Fibroblast of mammary gland (primary cell): ENCODE measurements at regions not wholly inside any gene's neighbourhood (a gene's known extent, or its start where the extent isn't known, plus 50 kb on each side); places are given as distances from the start of the nearest gene placed in this dataset.

Experiments used
- DNase-seq: peaks from one replicate; pipeline ENCODE4 v3.0.0-alpha.2; 2010; ENCODE audit warnings: low read depth
- H3K4me3 ChIP-seq: 2 replicates; pipeline ENCODE4 v1.5.1; 2011; ENCODE audit warnings: low read depth, mild to moderate bottlenecking, low read length, moderate library complexity; ENCODE audit not compliant: control insufficient read depth
- TF ChIP-seq, protein P1 (sequence below): conservative IDR thresholded peaks from 2 replicates; pipeline ENCODE4 v1.5.1; 2011; ENCODE audit warnings: low read depth, low read length, inconsistent platforms; ENCODE audit not compliant: control insufficient read depth, insufficient read depth

DNA sequence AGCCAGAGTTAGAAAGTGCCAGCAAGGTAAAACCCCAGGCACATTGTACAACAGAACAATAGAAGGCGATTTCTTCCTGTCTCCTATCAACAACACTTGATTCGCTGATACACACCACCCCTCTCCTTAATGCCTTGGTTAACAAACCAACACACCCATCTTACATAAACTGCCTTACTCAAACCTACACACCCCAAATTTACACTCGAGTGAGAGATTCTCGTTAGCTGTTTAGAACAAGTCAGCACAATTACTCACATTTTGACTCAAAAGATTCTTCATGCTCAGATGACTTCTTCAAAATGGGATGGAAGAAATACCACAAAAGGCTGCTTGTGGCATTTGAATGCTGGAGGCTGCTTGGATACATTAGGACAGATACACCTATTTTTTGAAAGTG lies 80.0 kb upstream of the FOXQ1 start:
- no peak overlapping the region for H3K4me3 ChIP-seq
- no peak for DNase-seq
- TF ChIP-seq, protein P1, sequence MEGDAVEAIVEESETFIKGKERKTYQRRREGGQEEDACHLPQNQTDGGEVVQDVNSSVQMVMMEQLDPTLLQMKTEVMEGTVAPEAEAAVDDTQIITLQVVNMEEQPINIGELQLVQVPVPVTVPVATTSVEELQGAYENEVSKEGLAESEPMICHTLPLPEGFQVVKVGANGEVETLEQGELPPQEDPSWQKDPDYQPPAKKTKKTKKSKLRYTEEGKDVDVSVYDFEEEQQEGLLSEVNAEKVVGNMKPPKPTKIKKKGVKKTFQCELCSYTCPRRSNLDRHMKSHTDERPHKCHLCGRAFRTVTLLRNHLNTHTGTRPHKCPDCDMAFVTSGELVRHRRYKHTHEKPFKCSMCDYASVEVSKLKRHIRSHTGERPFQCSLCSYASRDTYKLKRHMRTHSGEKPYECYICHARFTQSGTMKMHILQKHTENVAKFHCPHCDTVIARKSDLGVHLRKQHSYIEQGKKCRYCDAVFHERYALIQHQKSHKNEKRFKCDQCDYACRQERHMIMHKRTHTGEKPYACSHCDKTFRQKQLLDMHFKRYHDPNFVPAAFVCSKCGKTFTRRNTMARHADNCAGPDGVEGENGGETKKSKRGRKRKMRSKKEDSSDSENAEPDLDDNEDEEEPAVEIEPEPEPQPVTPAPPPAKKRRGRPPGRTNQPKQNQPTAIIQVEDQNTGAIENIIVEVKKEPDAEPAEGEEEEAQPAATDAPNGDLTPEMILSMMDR = no peak

DNA sequence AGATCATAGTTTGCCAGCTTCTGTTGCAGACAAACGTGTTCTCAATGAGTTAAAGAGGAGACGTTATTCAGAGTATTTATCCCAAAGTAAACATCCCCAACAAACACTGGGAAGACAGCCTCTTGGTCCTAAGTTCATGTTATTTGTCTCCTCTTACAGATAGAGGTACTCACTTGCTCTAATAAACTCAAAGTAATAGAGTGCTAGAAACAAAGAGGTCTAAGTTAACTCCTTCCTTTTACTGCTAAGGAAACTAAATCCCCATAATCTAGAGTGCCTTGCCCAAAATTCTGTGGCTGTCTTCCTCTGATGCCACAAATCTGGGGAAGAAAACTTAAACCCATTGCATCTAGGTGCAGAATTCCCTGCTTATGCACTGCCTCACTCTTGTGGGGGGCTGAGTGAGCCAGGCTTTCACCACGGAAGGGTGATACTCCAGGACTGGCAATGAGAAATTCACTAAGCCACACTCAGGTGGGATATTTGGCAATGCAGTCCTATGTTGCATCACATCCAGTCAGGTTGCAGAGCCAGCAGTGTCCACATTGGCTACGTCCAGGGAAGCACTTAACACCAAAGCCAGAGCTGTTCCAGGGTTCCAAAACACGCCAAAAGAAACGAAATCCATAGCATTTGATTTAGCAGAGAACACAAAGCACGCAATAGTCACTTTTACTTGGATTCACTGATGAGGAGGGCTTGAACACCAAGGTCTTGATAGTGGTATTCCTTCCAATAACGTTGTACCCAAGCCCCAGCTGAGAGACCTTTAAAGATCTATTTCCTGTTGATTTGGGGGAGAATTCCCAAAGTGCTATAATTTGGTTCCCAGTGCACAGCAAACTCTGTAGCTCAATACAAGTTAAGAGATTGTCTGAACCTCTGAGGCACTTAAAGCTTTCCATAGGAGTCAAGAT lies 81.0 kb upstream of the FOXQ1 start:
- DNase-seq = no peak
- TF ChIP-seq, protein P1 = no peak
- no peak overlapping the region for H3K4me3 ChIP-seq

DNA sequence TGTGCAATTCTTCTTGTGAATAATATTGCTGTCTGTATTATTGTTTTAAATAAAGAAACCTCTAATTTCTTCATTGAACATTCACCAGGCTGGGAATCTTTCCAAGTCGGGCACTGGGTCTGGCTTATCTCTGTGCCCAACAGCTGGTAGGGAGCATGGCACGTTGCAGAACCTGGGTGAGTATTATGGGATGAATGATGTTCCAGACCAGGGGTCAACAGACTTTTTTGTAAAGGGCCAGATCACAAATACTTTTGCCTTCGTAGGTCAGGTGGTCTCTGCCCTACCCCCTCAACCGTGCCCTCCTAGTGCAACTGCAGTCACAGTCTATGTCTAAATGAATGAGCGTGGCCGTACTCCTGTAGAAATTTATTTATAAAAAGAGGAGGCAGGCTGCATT lies 81.6 kb upstream of the FOXQ1 start:
- H3K4me3 ChIP-seq = no peak overlapping the region
- TF ChIP-seq, protein P1 = no peak
- DNase-seq = no peak

DNA sequence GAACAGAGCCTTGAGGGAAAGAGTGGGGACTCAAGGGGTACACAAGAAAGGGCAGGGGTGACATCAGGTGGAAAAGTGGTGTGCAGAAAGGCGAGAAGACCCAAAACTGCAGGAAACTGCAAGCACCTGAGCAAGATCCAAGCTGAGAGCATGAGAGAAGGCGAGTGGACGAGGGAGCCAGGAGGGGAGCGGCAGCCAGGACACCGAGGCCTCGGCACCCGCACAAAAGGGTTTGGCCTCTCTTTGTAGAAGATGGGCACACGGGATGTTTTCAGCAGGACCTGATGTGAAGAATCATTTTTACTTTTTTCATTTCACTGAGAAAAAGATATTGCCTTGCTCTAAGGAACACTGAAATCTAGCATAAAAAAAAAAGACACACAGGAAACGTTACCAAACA lies 82.1 kb upstream of the FOXQ1 start:
- no peak overlapping the region for H3K4me3 ChIP-seq
- DNase-seq = no peak
- TF ChIP-seq, protein P1 = no peak

DNA sequence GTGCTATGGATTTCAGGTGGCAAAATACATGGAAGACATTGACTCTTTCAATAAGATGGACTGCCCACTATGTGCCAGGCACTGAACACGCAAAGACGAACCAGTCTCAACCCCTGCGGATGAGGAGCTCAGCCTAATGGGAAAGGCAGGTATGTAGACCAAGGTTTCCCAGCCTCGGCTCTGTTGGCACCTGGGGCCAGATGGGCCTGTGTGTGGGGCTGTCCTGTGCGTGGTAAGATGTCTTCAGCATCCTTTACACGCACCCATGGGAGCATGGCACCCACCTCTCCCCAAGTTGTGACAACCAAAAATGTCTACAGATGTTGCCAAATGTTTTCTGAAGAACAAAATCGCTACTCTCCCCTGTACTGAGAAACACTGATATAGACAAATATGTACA lies 82.6 kb upstream of the FOXQ1 start:
- H3K4me3 ChIP-seq = no peak overlapping the region
- DNase-seq = no peak
- TF ChIP-seq, protein P1 = no peak

DNA sequence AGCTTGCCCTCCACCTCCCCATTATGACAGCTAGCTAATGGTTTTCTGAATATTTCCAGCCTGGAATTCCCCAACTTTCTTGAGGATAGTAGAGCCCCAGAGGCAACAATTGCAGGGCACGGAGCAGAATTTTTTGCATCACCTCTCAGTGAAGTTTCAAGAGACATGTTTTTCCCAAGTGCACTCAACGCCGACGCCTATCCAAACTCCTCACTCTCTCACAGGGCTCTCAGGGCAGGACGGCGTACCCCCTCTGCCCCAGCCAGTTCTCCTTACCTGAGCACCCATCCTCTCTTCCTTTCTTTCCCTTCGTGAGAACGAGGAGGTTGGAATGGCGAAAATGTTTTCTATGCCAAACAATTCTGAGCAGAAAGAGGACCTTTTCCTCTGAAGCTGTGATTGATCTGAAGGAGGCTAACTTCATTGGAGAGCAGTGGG lies 83.1 kb upstream of the FOXQ1 start:
- TF ChIP-seq, protein P1 = no peak
- H3K4me3 ChIP-seq = no peak overlapping the region
- DNase-seq = no peak
